Suprapubic skin (tissue), 4 donors: ENCODE measurements at regions not wholly inside any gene's neighbourhood (a gene's known extent, or its start where the extent isn't known, plus 50 kb on each side); places are given as distances from the start of the nearest gene placed in this dataset.

Experiments used
- DNase-seq, 2 donors: peaks; one replicate each; pipeline ENCODE4 v3.0.0-alpha.2; 2019; ENCODE audit warnings: low spot score in 2 of 2
- H3K27ac ChIP-seq: fragments of 200-600 bp; sonication (generic); one replicate; pipeline ENCODE4 v1.5.1; 2019
- H3K27me3 ChIP-seq: fragments of 200-600 bp; sonication (generic); one replicate; pipeline ENCODE4 v1.5.1; 2019
- H3K36me3 ChIP-seq: fragments of 200-600 bp; sonication (generic); one replicate; pipeline ENCODE4 v1.5.1; 2019
- H3K4me1 ChIP-seq: fragments of 200-600 bp; sonication (generic); one replicate; pipeline ENCODE4 v1.5.1; 2019
- H3K4me3 ChIP-seq: fragments of 200-600 bp; sonication (generic); one replicate; pipeline ENCODE4 v1.5.1; 2019; ENCODE audit warnings: mild to moderate bottlenecking
- H3K9me3 ChIP-seq: fragments of 200-600 bp; sonication (generic); one replicate; pipeline ENCODE4 v1.5.1; 2019
- EP300 ChIP-seq: sonication (generic); formaldehyde crosslinking; IDR thresholded peaks from one replicate; pipeline ENCODE4 v1.6.1; 2017; ENCODE audit warnings: antibody characterized with exemption
- POLR2A ChIP-seq, 2 donors: fragments of 450-650 bp; IDR thresholded peaks; one replicate each; pipeline ENCODE4 v1.6.1; 2017; ENCODE audit warnings: antibody characterized with exemption in 2 of 2, mild to moderate bottlenecking in 2 of 2, moderate library complexity in 2 of 2
- POLR2AphosphoS5 ChIP-seq, 3 donors: sonication (generic); formaldehyde crosslinking; IDR thresholded peaks; one replicate each; pipeline ENCODE4 v1.6.1; 2017; ENCODE audit warnings: antibody characterized with exemption in 3 of 3
- whole genome bisulfite sequencing: methylation state at CpG from one replicate; pipeline ENCODE4 v1.1.5; 2018; 5-methylcytosine and 5-hydroxymethylcytosine counted together
- TF ChIP-seq, protein P1 (sequence below), 2 donors: fragments of 200-600 bp in 1 of 2; fragments of 450-650 bp in 1 of 2; sonication (generic) in 1 of 2; IDR thresholded peaks; one replicate each; pipeline ENCODE4 v1.5.1; 2016 to 2019; ENCODE audit warnings: antibody characterized with exemption in 2 of 2, mild to moderate bottlenecking in 1 of 2, moderate library complexity in 1 of 2

DNA sequence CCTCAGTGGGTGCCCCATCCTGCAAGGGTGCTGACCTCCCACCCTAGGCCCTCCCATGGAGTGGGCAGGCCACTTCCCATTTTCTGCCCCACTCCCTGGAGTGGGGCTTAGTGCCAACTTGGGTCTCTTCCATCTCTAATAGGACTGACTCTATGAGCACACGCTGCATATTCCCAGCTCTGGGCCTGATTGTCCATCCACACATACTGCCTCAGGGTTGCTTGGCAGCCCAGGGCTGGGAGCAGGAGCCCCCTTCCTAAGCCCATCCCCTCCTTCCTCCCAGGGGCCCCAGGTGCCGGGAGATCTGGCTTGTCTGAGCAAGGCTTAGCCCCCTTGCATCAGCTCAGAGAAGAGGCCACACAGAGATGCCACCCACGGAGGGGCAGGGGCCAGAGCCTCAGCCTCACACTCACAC, 55.1 kb downstream of the PJA1 start:
- DNase-seq, result no peak
- H3K27me3 ChIP-seq, result no peaks in the 10 kb centered on the region
- TF ChIP-seq, protein P1, sequence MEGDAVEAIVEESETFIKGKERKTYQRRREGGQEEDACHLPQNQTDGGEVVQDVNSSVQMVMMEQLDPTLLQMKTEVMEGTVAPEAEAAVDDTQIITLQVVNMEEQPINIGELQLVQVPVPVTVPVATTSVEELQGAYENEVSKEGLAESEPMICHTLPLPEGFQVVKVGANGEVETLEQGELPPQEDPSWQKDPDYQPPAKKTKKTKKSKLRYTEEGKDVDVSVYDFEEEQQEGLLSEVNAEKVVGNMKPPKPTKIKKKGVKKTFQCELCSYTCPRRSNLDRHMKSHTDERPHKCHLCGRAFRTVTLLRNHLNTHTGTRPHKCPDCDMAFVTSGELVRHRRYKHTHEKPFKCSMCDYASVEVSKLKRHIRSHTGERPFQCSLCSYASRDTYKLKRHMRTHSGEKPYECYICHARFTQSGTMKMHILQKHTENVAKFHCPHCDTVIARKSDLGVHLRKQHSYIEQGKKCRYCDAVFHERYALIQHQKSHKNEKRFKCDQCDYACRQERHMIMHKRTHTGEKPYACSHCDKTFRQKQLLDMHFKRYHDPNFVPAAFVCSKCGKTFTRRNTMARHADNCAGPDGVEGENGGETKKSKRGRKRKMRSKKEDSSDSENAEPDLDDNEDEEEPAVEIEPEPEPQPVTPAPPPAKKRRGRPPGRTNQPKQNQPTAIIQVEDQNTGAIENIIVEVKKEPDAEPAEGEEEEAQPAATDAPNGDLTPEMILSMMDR (IDR thresholded peaks at IDR 0.05), result no peak
- no peak for TF ChIP-seq POLR2A (IDR thresholded peaks at IDR 0.05)
- no peak for TF ChIP-seq POLR2AphosphoS5 (IDR thresholded peaks at IDR 0.05)
- no peak for TF ChIP-seq EP300
- H3K4me1 ChIP-seq, result peaks cover 10% of the 10 kb centered on the region
- no peaks in the 10 kb centered on the region for H3K9me3 ChIP-seq
- 56% methylated on average over 1 of the region's 3 CpGs for WGBS
- no peak overlapping the region for H3K4me3 ChIP-seq
- no peak overlapping the region for H3K27ac ChIP-seq
- H3K36me3 ChIP-seq, result no peaks in the 10 kb centered on the region

DNA sequence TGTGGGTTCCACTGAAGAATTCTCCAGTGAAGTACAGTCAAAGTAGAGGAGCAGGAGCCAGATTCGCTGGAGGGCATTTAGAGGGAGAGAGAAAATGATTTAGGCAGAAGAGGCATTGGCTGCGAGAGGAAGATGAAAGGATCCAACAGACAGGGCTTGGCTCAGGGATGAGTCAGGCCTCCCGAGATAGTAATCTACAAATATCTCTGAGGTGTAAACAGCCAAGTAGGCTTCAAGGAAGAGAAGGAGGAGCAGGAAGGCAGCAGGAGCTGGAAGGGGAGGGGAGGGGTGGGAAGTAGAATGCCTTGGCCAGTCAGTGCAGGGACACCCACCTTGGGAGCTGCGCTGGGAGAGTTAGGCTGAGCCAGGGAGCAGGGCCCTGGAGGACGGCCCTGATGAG, 55.5 kb downstream of the PJA1 start:
- peaks cover 10% of the 10 kb centered on the region for H3K4me1 ChIP-seq
- DNase-seq, result no peak
- H3K27ac ChIP-seq, result no peak overlapping the region
- 38% methylated on average over 5 of the region's 5 CpGs for WGBS
- no peaks in the 10 kb centered on the region for H3K27me3 ChIP-seq
- no peaks in the 10 kb centered on the region for H3K36me3 ChIP-seq
- TF ChIP-seq EP300, result no peak
- no peak for TF ChIP-seq POLR2A (IDR thresholded peaks at IDR 0.05)
- TF ChIP-seq, protein P1 (IDR thresholded peaks at IDR 0.05), result no peak
- H3K9me3 ChIP-seq, result no peaks in the 10 kb centered on the region
- H3K4me3 ChIP-seq, result no peak overlapping the region

DNA sequence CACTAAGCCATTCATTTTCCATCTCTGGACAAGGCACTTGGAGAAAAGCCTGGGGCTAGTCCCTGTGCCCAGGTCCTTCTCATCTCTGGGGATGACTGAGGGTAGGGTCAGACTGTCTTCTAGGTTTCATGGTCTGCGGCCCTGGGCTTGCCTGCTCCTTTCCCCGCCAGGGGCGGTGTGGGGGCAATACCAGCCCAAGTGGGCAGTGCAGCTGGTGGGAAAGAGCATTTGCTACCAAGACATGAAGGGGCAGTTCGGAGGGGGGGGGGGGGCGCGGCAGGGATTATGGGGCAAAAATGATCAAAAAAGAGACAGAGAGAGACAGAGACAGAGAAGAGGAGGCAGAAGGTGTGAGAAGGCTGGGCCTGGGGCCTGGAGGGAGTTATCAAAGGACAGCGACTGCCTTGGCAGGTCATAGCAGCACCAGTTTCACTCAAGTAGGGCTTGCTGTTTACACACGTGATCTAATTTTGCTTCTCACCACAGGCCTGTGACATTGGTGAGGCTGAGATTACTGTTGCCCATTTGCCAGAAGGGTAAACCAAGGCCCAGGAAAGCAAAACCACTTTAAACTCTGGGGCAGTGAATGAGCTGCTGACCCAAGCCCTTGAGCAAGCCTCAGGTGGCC, 56.1 kb downstream of the PJA1 start:
- TF ChIP-seq, protein P1 (IDR thresholded peaks at IDR 0.05), result no peak
- no peak for TF ChIP-seq POLR2A (IDR thresholded peaks at IDR 0.05)
- no peak for TF ChIP-seq EP300
- TF ChIP-seq POLR2AphosphoS5 (IDR thresholded peaks at IDR 0.05), result no peak
- Histone ChIP-seq H3K27ac (no peak overlapping the region), H3K9me3 (no peaks in the 10 kb centered on the region), H3K27me3 (no peaks in the 10 kb centered on the region), H3K4me1 (peaks cover 10% of the 10 kb centered on the region), H3K36me3 (no peaks in the 10 kb centered on the region), H3K4me3 (no peak overlapping the region)
- DNase-seq, result no peak
- WGBS, result 73% methylated on average over 8 of the region's 8 CpGs

DNA sequence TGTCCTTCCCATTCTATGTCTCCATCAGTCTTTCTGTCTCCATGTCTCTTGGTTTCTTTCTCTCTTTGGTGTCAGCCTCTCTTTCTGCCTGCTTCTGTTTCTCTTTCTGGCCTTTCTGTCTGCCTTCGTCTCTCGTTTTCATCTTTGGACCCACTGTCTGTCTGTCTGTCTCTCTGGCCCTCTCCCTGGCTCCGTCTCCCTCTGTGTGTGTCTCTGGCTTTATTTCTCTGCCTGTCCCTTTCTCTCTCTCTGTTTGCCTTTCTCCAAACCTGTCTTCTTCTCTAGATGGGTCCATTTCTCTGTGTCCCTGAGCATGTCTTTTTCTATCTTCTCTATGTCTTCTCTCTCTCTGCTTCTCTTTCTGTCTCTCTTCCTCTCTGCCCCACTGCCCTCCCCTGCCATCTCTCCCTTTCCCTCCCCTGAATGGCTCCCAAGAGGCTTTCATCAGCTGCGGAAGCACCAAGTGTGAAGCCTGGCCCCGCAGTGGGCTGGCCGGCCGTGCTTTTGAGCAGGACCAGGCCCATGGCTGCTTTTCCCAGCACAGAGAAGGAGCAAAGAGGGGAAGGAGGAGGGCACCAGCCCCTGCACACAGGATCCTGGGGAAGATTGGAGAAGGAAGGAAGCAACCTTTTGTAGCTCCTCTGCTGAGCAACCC, 57.4 kb downstream of the PJA1 start:
- no peak overlapping the region for H3K4me3 ChIP-seq
- DNase-seq, result no peak
- H3K27me3 ChIP-seq, result no peaks in the 10 kb centered on the region
- no peak overlapping the region for H3K27ac ChIP-seq
- WGBS, result 54% methylated on average over 7 of the region's 7 CpGs
- no peaks in the 10 kb centered on the region for H3K9me3 ChIP-seq
- TF ChIP-seq POLR2AphosphoS5 (IDR thresholded peaks at IDR 0.05) (no peak), POLR2A (IDR thresholded peaks at IDR 0.05) (no peak), EP300 (no peak)
- TF ChIP-seq, protein P1 (IDR thresholded peaks at IDR 0.05), result no peak
- H3K36me3 ChIP-seq, result no peaks in the 10 kb centered on the region
- H3K4me1 ChIP-seq, result peaks cover 10% of the 10 kb centered on the region

GRCh38 chrX:69107231-69107739, 58.0 kb downstream of the PJA1 start:
- 0% methylated on average over 1 of the region's 1 CpG for WGBS
- H3K27me3 ChIP-seq, result no peaks in the 10 kb centered on the region
- H3K4me3 ChIP-seq, result no peak overlapping the region
- H3K36me3 ChIP-seq, result no peaks in the 10 kb centered on the region
- no peaks in the 10 kb centered on the region for H3K9me3 ChIP-seq
- TF ChIP-seq POLR2A (IDR thresholded peaks at IDR 0.05), result no peak
- TF ChIP-seq EP300, result no peak
- TF ChIP-seq, protein P1 (IDR thresholded peaks at IDR 0.05), result no peak
- no peak for TF ChIP-seq POLR2AphosphoS5 (IDR thresholded peaks at IDR 0.05)
- no peak overlapping the region for H3K27ac ChIP-seq
- no peak for DNase-seq
- H3K4me1 ChIP-seq, result peaks cover 10% of the 10 kb centered on the region
